HG02759 (cell line): ENCODE measurements at regions not wholly inside any gene's neighbourhood (a gene's known extent, or its start where the extent isn't known, plus 50 kb on each side); places are given as distances from the start of the nearest gene placed in this dataset.

ENCODE experiments used
- ATAC-seq: cut with Tn5 transposase; IDR thresholded peaks from one replicate; pipeline ENCODE4 v1.9.1; 2021; ENCODE audit warnings: mild to moderate bottlenecking, moderate library complexity; ENCODE audit not compliant: unreplicated experiment

- ATAC-seq: no peak
Observed at GRCh38 chrX:39204353-39204752, 403.1 kb downstream of the MID1IP1 start.

- ATAC-seq: no peak
Observed at GRCh38 chrX:39204945-39205344, 403.7 kb downstream of the MID1IP1 start.

- ATAC-seq: no peak
Observed at GRCh38 chrX:39205467-39205866, 404.2 kb downstream of the MID1IP1 start.

GRCh38 chrX:39206399-39207145, 405.3 kb downstream of the MID1IP1 start:
- no peak for ATAC-seq

- ATAC-seq: no peak
Observed at GRCh38 chrX:39211501-39211900, 410.2 kb downstream of the MID1IP1 start.

GRCh38 chrX:39212456-39212855, 411.2 kb downstream of the MID1IP1 start:
- ATAC-seq: no peak

GRCh38 chrX:39214387-39215126, 413.3 kb downstream of the MID1IP1 start:
- ATAC-seq: no peak

GRCh38 chrX:39220952-39221351, 419.7 kb downstream of the MID1IP1 start:
- no peak for ATAC-seq

- ATAC-seq: no peak
Observed at GRCh38 chrX:39222346-39223113, 421.3 kb downstream of the MID1IP1 start.

GRCh38 chrX:39226251-39226650, 425.0 kb downstream of the MID1IP1 start:
- no peak for ATAC-seq

- no peak for ATAC-seq
Observed at GRCh38 chrX:39227371-39227770, 426.1 kb downstream of the MID1IP1 start.

- no peak for ATAC-seq
Observed at GRCh38 chrX:39238006-39238405, 436.7 kb downstream of the MID1IP1 start.

GRCh38 chrX:39242187-39242586, 440.9 kb downstream of the MID1IP1 start:
- no peak for ATAC-seq

- ATAC-seq: no peak
Observed at GRCh38 chrX:39244147-39244546, 442.9 kb downstream of the MID1IP1 start.

- ATAC-seq: no peak
Observed at GRCh38 chrX:39245024-39245423, 443.8 kb downstream of the MID1IP1 start.

GRCh38 chrX:39247536-39247935, 446.3 kb downstream of the MID1IP1 start:
- no peak for ATAC-seq

- ATAC-seq: no peak
Observed at GRCh38 chrX:39248330-39248729, 447.1 kb downstream of the MID1IP1 start.

- no peak for ATAC-seq
Observed at GRCh38 chrX:39249999-39250398, 448.7 kb downstream of the MID1IP1 start.

GRCh38 chrX:39251995-39252394, 450.7 kb downstream of the MID1IP1 start:
- no peak for ATAC-seq

- ATAC-seq: no peak
Observed at GRCh38 chrX:39253551-39253950, 452.3 kb downstream of the MID1IP1 start.

GRCh38 chrX:39258331-39258730, 457.1 kb downstream of the MID1IP1 start:
- no peak for ATAC-seq

GRCh38 chrX:39260965-39261364, 459.7 kb downstream of the MID1IP1 start:
- ATAC-seq: no peak
